ENCODE measurements at regions not wholly inside any gene's neighbourhood (a gene's known extent, or its start where the extent isn't known, plus 50 kb on each side); places are given as distances from the start of the nearest gene placed in this dataset.
"Not testable (repeated sequence)": the region's sequence is repeated elsewhere in the genome, so short reads cannot be mapped to it uniquely, and the experiment has no call there.

- no peak for DNase-seq (ENCODE audit: low read depth in 2 of 3, low spot score in 1 of 3)
Measured at GRCh38 chrX:94576367-94577004, 902.5 kb downstream of the FAM133A start.

GRCh38 chrX:94600077-94600476 is 926.1 kb downstream of the FAM133A start:
- no peak for DNase-seq (ENCODE audit: low read depth in 2 of 3, low spot score in 1 of 3)

- DNase-seq (ENCODE audit: low read depth in 2 of 3, low spot score in 1 of 3), result no peak
Measured at GRCh38 chrX:94612140-94612539, 938.1 kb downstream of the FAM133A start.

GRCh38 chrX:94633237-94633636 is 959.2 kb downstream of the FAM133A start:
- DNase-seq (ENCODE audit: low read depth in 2 of 3, low spot score in 1 of 3), result no peak

GRCh38 chrX:94635003-94635402 is 961.0 kb downstream of the FAM133A start:
- no peak for DNase-seq (ENCODE audit: low read depth in 2 of 3, low spot score in 1 of 3)

- DNase-seq (ENCODE audit: low read depth in 2 of 3, low spot score in 1 of 3), result no peak
Measured at GRCh38 chrX:94645726-94646125, 971.7 kb downstream of the FAM133A start.

- no peak for DNase-seq (ENCODE audit: low read depth in 2 of 3, low spot score in 1 of 3)
Measured at GRCh38 chrX:94655180-94655579, 981.2 kb downstream of the FAM133A start.

- DNase-seq (ENCODE audit: low read depth in 2 of 3, low spot score in 1 of 3), result no peak
Measured at GRCh38 chrX:94662689-94663088, 988.7 kb downstream of the FAM133A start.

- DNase-seq (ENCODE audit: low read depth in 2 of 3, low spot score in 1 of 3), result no peak
Measured at GRCh38 chrX:94676285-94676684, 1002.3 kb downstream of the FAM133A start.

GRCh38 chrX:94686071-94686470 is 1012.1 kb downstream of the FAM133A start:
- DNase-seq (ENCODE audit: low read depth in 2 of 3, low spot score in 1 of 3), result no peak

GRCh38 chrX:94695910-94696309 is 1021.9 kb downstream of the FAM133A start:
- no peak for DNase-seq (ENCODE audit: low read depth in 2 of 3, low spot score in 1 of 3)

GRCh38 chrX:94704348-94705256 is 1030.6 kb downstream of the FAM133A start:
- DNase-seq (ENCODE audit: low read depth in 2 of 3, low spot score in 1 of 3), result not testable (repeated sequence)

GRCh38 chrX:94721386-94721785 is 1047.4 kb downstream of the FAM133A start:
- no peak for DNase-seq (ENCODE audit: low read depth in 2 of 3, low spot score in 1 of 3)

- no peak for DNase-seq (ENCODE audit: low read depth in 2 of 3, low spot score in 1 of 3)
Measured at GRCh38 chrX:94722578-94722977, 1048.6 kb downstream of the FAM133A start.

- DNase-seq (ENCODE audit: low read depth in 2 of 3, low spot score in 1 of 3), result no peak
Measured at GRCh38 chrX:94742772-94743171, 1068.8 kb downstream of the FAM133A start.

- DNase-seq (ENCODE audit: low read depth in 2 of 3, low spot score in 1 of 3), result no peak
Measured at GRCh38 chrX:94743478-94743877, 1069.5 kb downstream of the FAM133A start.

- no peak for DNase-seq (ENCODE audit: low read depth in 2 of 3, low spot score in 1 of 3)
Measured at GRCh38 chrX:94744786-94745185, 1070.8 kb downstream of the FAM133A start.

- no peak for DNase-seq (ENCODE audit: low read depth in 2 of 3, low spot score in 1 of 3)
Measured at GRCh38 chrX:94751611-94752010, 1077.6 kb downstream of the FAM133A start.

- DNase-seq (ENCODE audit: low read depth in 2 of 3, low spot score in 1 of 3), result no peak
Measured at GRCh38 chrX:94752434-94753169, 1078.6 kb downstream of the FAM133A start.

GRCh38 chrX:94758130-94758529 is 1084.1 kb downstream of the FAM133A start:
- DNase-seq (ENCODE audit: low read depth in 2 of 3, low spot score in 1 of 3), result no peak

- DNase-seq (ENCODE audit: low read depth in 2 of 3, low spot score in 1 of 3), result no peak
Measured at GRCh38 chrX:94775640-94776039, 1101.6 kb downstream of the FAM133A start.

GRCh38 chrX:94813541-94813940 is 1139.5 kb downstream of the FAM133A start:
- DNase-seq (ENCODE audit: low read depth in 2 of 3, low spot score in 1 of 3), result no peak

All from stimulated activated CD4-positive, alpha-beta T cell treated with anti-CD3 and anti-CD28 coated beads, Interleukin-12 subunit alpha, Interleukin-12 subunit beta, amount 100 ng/mL, for 48 hours (primary cell).